Esophagus squamous epithelium (tissue), 5 donors: ENCODE measurements at regions not wholly inside any gene's neighbourhood (a gene's known extent, or its start where the extent isn't known, plus 50 kb on each side); places are given as distances from the start of the nearest gene placed in this dataset.

Experiments
- DNase-seq: peaks from one replicate; lab custom pipeline; 2025; lab: John Stamatoyannopoulos, UW
- H3K27ac ChIP-seq, 4 donors: fragments of 200-600 bp; sonication (generic); one replicate each; pipeline ENCODE4 v1.5.1; 2016 to 2019; ENCODE audit warnings: mild to moderate bottlenecking in 1 of 4
- H3K27me3 ChIP-seq, 4 donors: fragments of 200-600 bp; sonication (generic); 1 replicate in 3 of 4; 2 replicates in 1 of 4; pipeline versions ENCODE4 v1.5.1 to v1.6.0; 2017 to 2021; ENCODE audit warnings: antibody characterized with exemption in 1 of 4
- H3K36me3 ChIP-seq, 3 donors: fragments of 200-600 bp; sonication (generic); one replicate each; pipeline ENCODE4 v1.5.1; 2016 to 2019
- H3K4me1 ChIP-seq, 3 donors: fragments of 200-600 bp; sonication (generic); one replicate each; pipeline ENCODE4 v1.5.1; 2017 to 2019
- H3K4me3 ChIP-seq, 4 donors: fragments of 200-600 bp; sonication (generic); 1 replicate in 3 of 4; 2 replicates in 1 of 4; pipeline ENCODE4 v1.5.1; 2016 to 2019; ENCODE audit warnings: mild to moderate bottlenecking in 2 of 4, moderate library complexity in 1 of 4
- H3K9me3 ChIP-seq, 3 donors: fragments of 200-600 bp; sonication (generic); one replicate each; pipeline ENCODE4 v1.5.1; 2016 to 2019
- CTCF ChIP-seq, 6 experiments: fragments of 450-650 bp in 4 of 6; fragments of 200-600 bp in 2 of 6; sonication (generic) in 2 of 6; IDR thresholded peaks; one replicate each; pipeline ENCODE4 v1.5.1; 2016 to 2019; ENCODE audit warnings: antibody characterized with exemption in 6 of 6, mild to moderate bottlenecking in 4 of 6, moderate library complexity in 4 of 6
- POLR2A ChIP-seq, 4 donors: fragments of 450-650 bp; IDR thresholded peaks; one replicate each; pipeline ENCODE4 v1.6.1; 2017; ENCODE audit warnings: antibody characterized with exemption in 4 of 4, mild to moderate bottlenecking in 4 of 4, moderate library complexity in 3 of 4
- WGBS, 2 donors: methylation state at CpG; one replicate each; pipeline ENCODE4 v1.1.5; 2018; 5-methylcytosine and 5-hydroxymethylcytosine counted together
- intact Hi-C: fragments of 100-400 bp; cut with DNase I; formaldehyde crosslinking; loops from one replicate; pipeline ENCODE4 v1.15.0; 2022
- donor health status: DM: yes; HTN: yes; CAD: no.

GRCh38 chr11:129740125-129740719 lies 75.4 kb upstream of the TMEM45B start:
- WGBS, 2 donors, result 94 to 100% methylated on average over 4 of the region's 4 CpGs

GRCh38 chr11:129743112-129743815 lies 72.4 kb upstream of the TMEM45B start:
- Histone ChIP-seq H3K9me3 (no peaks in the 10 kb centered on the region), H3K4me1 (peaks cover 0 to 15% (median 0%) of the 10 kb centered on the region in 3 donors), H3K27ac (no peak overlapping the region), H3K4me3 (no peak overlapping the region), H3K27me3 (no peaks in the 10 kb centered on the region), H3K36me3 (no peaks in the 10 kb centered on the region)
- intact Hi-C loops, result no loop called here
- no peak for TF ChIP-seq POLR2A (IDR thresholded peaks at IDR 0.05)
- no peak for TF ChIP-seq CTCF (IDR thresholded peaks at IDR 0.05)
- DNase-seq, result no peak
- 68 to 80% methylated on average over 14 to 18 of the region's 25 CpGs for WGBS, 2 donors

More at GRCh38 chr11:129740125-129740719, 75.4 kb upstream of the TMEM45B start:
- TF ChIP-seq CTCF (IDR thresholded peaks at IDR 0.05) (no peak), POLR2A (IDR thresholded peaks at IDR 0.05) (no peak)
- intact Hi-C loops, result no loop called here
- no peaks in the 10 kb centered on the region for H3K9me3 ChIP-seq
- peaks cover 0 to 4% (median 0%) of the 10 kb centered on the region in 4 donors for H3K27me3 ChIP-seq
- no peak for DNase-seq
- no peak overlapping the region for H3K4me3 ChIP-seq
- H3K4me1 ChIP-seq, result peaks cover 0 to 15% (median 0%) of the 10 kb centered on the region in 3 donors
- H3K27ac ChIP-seq, result peak overlapping the region in 1 of 4 donors; percentile 51
- H3K36me3 ChIP-seq, result no peaks in the 10 kb centered on the region

- Histone ChIP-seq H3K27me3 (no peaks in the 10 kb centered on the region), H3K4me1 (peaks cover 5 to 19% (median 6%) of the 10 kb centered on the region in 3 donors), H3K9me3 (no peaks in the 10 kb centered on the region), H3K27ac (no peak overlapping the region), H3K36me3 (no peaks in the 10 kb centered on the region), H3K4me3 (no peak overlapping the region)
- TF ChIP-seq POLR2A (IDR thresholded peaks at IDR 0.05), result no peak
- TF ChIP-seq CTCF (IDR thresholded peaks at IDR 0.05), result no peak
- 77 to 85% methylated on average over 5 to 6 of the region's 6 CpGs for WGBS, 2 donors
- intact Hi-C loops, result no loop called here
- no peak for DNase-seq
Observed at GRCh38 chr11:129747071-129747470, 68.6 kb upstream of the TMEM45B start.

GRCh38 chr11:129749141-129749540 lies 66.5 kb upstream of the TMEM45B start:
- H3K36me3 ChIP-seq, result no peaks in the 10 kb centered on the region
- no peak for TF ChIP-seq CTCF (IDR thresholded peaks at IDR 0.05)
- no peak for TF ChIP-seq POLR2A (IDR thresholded peaks at IDR 0.05)
- DNase-seq, result no peak
- H3K4me1 ChIP-seq, result peaks cover 5 to 19% (median 6%) of the 10 kb centered on the region in 3 donors
- intact Hi-C loops, result no loop called here
- H3K9me3 ChIP-seq, result no peaks in the 10 kb centered on the region
- H3K27ac ChIP-seq, result no peak overlapping the region
- no peaks in the 10 kb centered on the region for H3K27me3 ChIP-seq
- 85 to 89% methylated on average over 4 to 5 of the region's 5 CpGs for WGBS, 2 donors
- no peak overlapping the region for H3K4me3 ChIP-seq
